ENCODE measurements at regions not wholly inside any gene's neighbourhood (a gene's known extent, or its start where the extent isn't known, plus 50 kb on each side); places are given as distances from the start of the nearest gene placed in this dataset.

DNA sequence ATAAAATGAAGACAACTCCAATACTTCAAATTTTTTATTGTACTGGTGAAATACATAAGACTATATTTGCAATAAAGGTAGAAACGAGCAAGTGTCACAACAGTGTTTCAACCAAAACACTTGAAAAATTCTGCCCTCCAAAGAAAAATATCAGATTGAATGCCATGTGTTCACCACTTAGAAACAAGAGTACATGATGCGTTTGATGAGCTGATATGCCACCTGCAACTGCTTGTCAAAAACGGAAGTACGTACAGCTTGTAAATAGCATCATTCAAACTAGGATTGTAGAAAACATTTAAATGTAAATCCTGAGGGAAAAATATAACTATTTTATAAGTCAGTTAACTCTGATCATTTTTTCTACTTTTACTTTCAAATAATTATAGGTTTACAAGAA is 276.1 kb downstream of the ANTXR2 start:
- TF ChIP-seq, protein P1, sequence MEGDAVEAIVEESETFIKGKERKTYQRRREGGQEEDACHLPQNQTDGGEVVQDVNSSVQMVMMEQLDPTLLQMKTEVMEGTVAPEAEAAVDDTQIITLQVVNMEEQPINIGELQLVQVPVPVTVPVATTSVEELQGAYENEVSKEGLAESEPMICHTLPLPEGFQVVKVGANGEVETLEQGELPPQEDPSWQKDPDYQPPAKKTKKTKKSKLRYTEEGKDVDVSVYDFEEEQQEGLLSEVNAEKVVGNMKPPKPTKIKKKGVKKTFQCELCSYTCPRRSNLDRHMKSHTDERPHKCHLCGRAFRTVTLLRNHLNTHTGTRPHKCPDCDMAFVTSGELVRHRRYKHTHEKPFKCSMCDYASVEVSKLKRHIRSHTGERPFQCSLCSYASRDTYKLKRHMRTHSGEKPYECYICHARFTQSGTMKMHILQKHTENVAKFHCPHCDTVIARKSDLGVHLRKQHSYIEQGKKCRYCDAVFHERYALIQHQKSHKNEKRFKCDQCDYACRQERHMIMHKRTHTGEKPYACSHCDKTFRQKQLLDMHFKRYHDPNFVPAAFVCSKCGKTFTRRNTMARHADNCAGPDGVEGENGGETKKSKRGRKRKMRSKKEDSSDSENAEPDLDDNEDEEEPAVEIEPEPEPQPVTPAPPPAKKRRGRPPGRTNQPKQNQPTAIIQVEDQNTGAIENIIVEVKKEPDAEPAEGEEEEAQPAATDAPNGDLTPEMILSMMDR (IDR thresholded peaks at IDR 0.05; ENCODE audit: low read length), result no peak
- TF ChIP-seq EZH2 (IDR thresholded peaks at IDR 0.05; ENCODE audit: borderline replicate concordance, low read length), result no peak
